Inferior parietal cortex (tissue), 1 donor: ENCODE measurements at regions not wholly inside any gene's neighbourhood (a gene's known extent, or its start where the extent isn't known, plus 50 kb on each side); places are given as distances from the start of the nearest gene placed in this dataset.
A peak's percentile ranks its signal among the peaks of the same experiment; 100 is the strongest.
"Not testable (repeated sequence)": the region's sequence is repeated elsewhere in the genome, so short reads cannot be mapped to it uniquely, and the experiment has no call there.

Experiments
- DNase-seq: peaks from one replicate; pipeline ENCODE4 v3.0.0-alpha.2; 2016; ENCODE audit errors: extremely low spot score

DNA sequence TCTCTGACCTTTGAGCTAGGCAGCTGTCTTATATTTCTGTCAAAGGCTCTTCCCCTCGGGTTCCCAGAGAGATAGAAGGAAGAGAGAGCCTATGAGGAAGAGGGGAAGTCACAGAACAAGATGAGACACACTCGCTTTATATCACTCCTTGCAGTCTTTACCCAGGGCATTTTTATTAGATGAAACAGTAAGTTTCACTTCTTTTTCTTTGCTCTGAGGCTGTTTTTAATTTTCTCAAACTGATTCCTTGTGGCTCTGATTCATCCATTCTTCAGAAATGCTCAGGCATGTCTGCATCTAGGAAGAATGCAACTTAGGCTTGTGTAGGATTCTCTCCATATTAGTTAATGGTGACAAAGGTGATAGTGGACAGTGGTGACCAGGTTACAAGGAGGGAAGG is 132.9 kb upstream of the CHD1 start:
- no peak for DNase-seq

DNA sequence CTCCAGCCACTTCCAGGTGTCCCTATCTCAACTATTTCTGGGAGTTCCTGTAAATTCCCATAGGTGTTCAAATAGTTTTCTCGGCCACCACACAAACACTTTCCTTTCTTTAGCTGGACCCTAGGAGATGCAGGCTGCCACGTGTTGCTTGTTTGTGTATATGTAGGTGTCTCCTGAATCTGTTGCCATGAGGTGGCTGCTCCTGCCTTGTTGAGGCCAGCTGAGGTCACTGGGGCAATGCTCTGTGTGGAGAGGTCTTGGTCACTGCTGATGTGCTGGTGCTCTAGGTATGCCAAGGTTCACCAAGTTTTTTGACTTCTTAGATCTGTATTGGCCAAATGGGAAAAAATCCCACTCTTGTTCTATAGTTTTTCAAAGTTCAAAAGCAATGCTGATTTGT is 132.5 kb upstream of the CHD1 start:
- DNase-seq = no peak

DNA sequence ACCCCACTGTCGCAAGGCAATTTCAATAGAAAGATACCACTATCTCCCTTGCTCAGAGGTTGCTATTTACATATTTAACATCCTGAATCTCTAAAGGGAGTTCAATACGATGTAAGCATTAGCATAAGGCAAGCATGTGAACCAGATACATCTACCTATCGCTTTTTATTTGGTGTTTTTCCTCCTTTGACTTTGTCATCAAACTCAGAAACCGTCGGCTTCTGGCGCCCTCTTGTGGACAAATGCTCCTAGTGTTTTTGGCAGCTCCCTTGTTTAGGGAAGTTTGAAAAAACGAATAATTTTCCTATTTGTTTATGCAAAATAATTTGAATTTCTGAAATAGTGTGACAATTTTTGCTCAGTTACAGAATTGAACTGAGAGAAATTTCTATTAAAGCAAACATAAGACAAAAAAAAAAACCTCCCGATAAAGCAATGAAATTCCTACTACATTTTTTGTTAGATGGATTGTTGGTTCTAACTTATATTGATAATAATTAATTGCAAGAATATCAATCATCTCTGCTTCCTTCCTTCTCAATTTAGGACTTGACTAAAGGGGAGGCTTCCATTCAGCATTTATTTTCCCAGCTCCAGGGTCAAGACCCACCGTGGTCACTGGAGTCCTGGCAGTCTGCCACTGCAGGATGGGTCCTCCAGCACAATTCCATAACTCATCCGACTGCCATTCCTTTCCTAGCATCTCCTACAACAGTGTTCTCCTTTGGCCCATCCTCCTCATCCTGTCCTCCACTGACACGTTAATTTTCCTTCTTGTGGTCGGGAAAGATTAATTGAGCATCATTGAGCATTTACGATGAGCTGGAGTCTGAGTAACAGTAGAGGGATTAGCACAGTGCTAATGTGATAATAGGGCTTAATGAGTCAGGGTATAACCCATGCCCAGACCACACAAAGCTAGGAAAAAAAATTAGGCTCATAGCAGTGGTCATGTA is 131.8 kb upstream of the CHD1 start:
- DNase-seq = peak; percentile 89

DNA sequence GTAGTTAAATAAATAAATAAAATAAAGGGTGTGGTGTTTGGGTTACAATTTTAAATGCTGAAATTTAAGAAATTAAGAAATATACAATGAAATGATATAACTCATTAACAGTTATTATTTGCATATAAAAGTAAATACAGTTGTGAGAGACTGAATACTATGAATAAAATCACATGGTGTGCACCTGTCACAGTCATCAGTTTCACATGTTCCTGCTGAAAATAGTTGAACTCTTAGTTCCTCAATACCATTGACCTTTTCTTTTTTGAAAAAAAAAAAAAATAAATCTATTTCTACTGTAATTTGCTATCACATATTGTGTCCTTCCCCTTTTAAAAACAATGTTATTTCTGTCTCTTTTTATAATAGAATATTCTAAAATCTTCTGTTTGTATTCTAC is 130.9 kb upstream of the CHD1 start:
- no peak for DNase-seq

DNA sequence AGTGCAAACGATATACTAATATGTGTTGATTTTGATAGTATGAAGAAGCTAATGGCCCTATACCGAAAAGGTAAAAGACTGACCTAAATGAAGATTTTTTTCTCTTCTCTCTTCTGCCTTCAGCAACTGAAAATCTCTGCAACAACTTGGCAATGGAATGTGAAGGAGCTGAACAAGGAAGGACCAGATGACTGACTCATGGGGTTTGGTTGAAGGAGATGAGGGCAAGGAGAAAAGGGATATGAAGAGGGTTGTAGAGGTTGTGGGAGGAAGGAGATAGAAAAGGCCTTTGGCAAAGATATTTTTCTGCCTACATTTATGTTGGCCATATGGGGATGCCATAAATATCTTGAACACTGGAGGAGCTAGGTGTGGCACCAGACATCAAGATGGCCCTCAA is 129.7 kb upstream of the CHD1 start:
- DNase-seq = no peak

DNA sequence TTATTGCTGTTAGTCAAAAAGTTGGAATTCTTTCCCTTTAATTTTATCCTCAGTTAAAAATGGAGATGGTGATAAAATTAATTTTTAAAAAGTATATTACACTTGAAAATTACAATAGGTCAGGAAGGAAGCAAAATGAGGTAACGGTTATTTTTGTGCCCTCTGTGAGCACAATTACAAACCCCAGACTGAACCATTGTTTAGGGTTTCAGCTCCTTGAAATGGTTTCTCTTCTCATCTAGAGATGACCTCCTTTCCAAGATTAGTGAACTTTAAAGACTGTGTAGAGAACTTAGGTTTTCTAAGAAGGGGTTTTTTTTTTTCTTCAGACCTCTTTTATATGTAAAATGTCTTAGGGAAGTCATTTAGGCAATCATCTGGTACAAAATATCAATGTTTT is 126.2 kb upstream of the CHD1 start:
- no peak for DNase-seq

DNA sequence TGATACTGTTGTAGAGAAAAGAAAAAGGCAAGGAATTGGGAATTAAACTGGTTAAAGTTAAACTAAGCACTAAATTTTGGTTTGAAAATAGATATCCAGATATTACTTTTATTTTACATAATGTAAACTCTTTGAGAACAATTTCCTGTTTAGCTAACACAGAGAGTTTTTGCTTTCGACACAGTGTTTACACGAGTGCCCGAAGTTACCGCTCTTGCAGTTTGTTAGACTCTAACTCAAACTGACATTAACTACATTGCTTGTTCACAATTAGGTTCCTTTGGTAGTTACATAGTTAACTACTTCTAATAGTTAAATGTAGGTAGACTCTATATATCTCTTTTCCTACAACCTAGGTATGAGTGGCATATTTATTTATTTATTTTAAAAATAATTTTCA is 117.1 kb upstream of the CHD1 start:
- DNase-seq = no peak

DNA sequence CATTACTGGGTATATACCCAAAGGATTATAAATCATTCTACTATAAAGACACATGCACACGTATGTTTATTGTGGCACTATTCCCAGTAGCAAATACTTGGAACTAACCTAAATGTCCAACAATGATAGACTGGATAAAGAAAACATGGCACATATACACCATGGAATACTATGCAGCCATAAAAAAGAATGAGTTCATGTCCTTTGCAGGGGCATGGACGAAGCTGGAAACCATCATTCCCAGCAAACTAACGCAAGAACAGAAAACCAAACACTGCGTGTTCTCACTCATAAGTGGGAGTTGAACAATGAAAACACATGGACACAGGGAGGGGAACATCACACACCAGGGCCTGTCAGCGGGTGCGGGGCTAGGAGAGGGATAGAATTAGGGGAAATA is 114.5 kb upstream of the CHD1 start:
- not testable (repeated sequence) for DNase-seq

DNA sequence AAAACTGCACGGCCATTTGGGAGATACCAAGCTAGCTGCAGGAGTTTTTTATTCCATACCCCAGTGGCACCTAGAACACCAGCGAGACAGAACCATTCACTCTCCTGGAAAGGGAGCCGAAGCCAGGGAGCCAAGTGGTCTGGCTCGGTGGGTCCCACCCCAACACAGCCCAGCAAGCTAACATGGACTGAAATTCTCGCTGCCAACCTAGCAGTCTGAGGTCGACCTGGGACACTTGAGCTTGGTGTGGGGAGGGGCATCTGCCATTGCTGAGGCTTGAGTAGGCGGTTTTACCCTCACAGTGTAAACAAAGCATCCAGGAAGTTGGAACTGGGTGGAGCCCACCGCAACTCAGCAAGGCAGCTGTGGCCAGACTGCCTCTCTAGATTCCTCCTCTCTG is 108.9 kb upstream of the CHD1 start:
- DNase-seq = no peak

DNA sequence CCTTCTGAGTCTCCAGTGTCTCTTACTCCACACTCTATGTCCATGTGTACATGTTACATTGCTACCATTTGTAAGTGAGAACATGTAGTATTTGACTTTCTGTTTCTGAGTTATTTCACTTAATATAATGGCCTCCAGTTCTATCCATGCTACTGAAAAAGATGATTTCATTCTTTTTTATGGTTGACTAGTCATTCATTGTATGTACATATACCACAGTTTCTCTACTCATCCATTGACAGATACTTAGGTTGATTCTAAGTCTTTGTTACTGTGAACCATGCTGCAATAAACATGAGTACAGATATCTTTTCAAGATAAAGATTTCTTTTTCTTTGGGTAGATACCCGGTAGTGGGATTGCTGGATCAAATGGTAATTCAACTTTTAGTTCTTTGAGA is 107.1 kb upstream of the CHD1 start:
- no peak for DNase-seq

DNA sequence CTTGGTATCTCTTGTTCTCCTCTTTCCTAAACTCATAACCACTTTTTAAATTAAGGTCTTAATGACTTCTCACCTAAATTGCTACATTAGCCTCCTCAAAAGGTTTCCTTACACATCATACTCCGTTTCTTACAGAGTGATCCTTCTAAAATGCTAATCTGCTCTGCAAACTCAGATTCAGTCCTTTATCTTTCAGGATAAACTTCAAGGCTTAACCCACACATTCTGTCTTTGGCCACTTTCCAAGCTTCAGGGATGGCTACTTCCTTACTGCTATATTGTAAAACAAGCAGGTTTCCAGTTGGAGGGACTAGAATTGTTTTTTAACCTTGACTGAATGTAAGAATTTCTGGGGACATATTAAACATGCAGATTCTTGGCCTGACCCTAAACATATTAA is 105.5 kb upstream of the CHD1 start:
- no peak for DNase-seq

DNA sequence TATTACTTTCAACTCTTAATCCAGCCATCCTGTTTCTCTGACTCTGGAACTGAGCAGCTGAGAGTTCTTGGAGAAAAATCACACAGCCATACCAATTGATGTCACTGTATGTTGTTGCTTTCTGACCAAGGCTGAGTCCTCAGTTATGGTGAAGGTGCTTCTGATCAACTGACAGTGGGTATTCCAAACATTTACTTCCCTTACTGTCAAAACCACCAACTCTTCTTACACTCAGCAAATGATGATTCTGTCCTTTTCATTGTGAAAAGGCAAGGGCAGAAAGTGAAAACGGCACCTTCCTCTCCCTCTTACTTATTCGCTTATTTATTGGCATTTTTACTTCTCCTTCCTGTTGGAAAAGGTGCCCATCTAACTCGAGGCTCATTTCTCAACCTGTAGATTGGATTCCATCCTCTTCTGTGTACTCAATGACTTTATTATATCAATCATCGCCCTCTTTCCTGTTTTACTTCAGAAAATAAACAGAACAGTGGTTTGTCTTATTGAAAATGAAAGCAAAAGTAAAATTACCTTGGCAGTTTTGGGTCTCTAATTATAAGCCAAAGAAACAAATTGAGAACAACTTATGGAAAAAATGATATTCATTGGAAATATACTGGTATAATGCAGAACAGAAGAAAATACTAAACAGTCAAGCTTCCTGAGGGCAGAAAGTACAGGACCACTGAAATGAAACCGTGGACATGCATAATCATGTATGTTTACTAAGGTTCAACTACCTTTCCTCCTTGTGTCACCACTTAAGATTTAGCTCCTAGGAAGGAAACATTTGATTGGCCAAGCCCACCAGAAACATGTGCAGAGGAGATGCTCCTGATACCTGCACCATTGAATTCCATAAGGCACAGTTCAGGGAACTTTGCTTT is 104.5 kb upstream of the CHD1 start:
- no peak for DNase-seq

DNA sequence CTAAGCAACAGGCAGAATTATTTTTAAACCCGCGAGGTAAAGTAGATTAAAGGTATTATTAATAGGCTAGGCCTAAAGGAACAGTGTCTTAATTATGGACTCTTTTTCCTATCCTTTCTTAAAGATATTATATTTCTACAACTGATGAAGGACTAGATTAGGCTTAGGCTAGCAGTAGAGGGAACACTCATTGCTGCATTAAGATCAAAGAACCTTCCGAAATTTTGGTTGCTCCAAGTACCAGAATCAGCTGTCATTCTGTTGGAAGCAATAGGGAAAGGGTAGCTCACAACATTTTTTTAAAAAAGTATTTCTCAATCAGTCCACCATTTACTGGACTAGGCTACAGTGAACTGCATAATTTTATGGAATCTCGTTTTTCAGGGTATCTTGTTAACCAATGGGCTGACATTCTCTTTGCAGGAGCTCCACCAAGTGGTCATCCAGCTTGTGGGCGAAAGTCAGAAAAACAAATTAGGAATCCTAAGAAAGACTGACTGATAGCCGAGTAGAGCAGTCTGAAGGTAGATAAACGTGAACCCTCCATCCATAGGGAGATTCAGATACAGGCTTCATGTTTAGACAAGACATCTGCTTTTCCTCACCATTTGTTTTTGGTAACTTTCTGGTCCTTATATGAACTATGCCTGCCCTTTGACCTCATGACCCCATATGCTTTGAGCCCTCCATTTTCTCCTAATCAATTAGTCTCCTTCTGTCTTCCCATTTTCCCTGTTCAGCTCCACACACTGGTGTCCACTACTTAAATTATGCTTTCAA is 103.6 kb upstream of the CHD1 start:
- DNase-seq = peak; percentile 86

DNA sequence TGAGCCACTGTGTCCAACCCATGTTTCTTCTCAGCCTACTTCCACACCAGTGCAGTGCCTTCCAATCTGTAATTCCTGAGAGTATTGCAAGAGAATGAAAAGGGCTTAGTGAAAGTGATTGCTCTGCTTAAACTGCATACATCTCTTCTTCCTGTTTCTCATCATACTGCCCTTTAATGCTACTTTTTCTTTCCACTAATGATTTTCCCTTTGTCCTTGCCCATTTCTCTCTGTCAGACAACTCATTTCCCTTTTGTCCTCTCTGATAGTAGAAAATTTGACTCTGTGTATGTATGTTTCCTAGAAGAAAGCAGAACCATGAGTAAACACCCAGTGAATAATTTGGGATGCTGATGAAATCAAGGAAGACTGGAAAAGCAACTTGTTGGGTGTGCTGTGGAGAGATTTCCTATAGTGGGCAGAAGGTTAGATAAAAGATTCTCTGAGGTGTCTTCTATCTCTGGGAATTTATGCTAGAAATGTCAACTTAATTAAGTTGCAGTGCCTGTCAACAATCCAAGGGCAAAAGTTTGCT is 102.2 kb upstream of the CHD1 start:
- no peak for DNase-seq

DNA sequence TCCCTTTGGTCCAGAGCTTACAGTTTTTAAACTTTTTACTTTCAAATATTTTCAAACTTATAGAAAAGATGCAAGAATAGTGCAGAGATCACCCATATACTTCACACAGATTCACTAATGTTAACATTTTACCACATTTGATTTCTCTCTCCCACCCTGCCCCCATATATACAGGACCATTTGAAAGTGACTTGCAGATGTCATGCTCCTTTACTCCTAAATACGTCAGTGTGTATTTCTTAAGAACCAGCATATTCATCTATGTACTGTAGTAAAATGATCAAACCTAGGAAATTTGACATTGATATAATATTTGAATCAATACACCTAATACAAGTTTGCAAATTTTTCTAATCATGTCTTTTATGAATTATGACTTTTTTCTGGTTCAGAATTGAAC is 100.4 kb upstream of the CHD1 start:
- DNase-seq = no peak

DNA sequence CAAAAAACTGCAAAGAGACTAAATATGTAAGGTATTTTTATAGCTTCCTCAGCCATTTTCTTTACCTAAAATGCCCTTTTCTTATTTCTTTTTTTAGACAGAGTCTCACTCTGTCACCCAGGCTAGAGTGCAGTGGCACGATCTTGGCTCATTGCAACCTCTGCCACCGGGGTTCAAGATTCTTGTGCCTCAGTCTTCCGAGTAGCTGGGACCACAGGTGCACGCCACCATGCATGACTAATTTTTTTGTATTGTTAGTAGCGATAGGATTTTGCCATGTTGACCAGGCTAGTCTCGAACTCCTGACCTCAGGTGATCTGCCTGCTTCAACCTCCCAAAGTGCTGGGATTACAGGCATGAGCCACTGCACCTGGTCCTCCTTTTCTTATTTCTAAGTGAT is 99.4 kb upstream of the CHD1 start:
- not testable (repeated sequence) for DNase-seq

DNA sequence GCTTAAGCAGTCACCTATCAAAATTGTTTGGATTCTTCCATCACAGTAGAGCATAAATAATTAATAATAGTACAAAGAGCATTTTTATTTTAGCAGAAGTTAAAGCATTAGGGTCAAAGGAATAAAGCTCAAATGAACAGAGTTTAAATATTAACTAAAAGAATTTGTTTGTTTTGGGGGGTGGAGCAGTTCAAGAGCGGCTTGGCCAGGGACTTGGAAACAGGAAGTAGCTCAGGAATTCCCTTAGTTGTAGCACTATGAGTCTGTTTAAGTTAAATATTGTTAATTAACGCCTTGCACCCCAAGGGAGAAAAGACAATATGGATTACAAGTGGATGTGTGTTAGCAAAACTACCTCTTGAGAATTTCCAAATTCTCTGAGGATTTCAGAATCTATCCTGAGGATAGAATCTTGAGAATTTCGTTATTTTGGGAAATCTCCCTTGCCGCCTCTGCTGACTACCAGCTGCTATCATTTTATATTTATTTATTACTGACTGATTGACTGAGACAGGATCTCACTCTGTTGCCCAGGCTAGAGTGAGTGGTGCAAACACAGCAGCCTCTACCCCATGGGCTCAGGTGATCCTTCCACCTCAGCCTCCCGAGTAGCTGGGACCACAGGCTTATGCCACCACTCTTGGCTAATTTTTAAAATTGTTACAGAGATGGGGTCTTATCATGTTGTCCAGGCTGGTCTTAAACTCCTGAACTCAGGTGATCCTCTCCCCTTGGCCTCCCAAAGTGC is 96.7 kb upstream of the CHD1 start:
- DNase-seq = no peak

DNA sequence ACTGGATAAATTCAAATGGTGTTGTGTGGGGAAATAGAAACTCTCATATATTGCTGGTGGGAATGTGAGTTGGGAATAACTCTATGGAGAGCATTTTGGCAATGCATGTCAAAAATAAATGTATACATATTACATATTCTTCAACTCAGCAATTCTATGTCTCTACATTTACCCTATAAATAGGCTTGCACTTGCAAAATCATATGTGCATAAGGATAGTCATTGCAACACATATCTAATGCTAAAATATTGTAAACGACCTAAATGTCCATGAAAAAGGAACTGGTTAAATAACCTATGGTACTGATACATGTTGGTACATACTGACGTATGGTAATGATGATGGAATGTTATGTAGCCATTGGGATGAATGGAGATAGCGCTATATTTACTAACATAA is 94.5 kb upstream of the CHD1 start:
- DNase-seq = no peak

DNA sequence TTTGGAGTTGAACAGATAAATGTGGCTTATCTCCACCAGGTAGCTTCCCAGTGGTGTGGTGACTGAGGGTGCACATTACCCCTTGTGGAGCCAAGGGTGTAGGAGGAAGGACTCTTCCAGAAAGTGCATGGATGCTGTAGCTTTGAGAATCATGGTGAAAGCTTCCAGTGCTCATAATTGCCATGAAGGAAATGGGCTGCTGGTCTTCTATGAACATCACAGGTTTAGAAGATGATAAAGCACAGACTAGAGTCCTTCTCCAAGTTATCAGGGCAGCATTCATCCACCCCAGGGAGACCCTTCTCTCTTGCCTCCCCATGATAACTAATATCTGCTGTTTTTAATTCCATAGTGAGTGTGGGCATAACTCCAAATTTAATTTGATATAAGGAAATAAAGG is 93.4 kb upstream of the CHD1 start:
- no peak for DNase-seq

DNA sequence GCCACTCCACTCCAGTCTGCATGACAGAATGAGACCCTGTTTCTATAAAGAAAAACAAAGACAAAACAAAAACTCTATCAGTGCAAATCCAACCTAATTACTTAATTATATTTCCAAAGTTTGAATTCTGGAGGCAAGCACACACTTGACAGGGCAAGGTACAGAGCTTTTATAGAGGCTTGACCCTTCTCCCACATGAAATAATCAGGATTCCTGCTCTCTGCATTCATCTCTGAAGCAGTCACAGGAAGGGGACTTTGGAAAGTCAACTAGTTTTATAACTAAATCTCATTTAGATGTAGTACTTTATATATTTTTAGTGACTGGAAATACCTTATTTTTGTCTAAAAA is 91.9 kb upstream of the CHD1 start:
- DNase-seq = no peak
